ENCODE measurements at regions not wholly inside any gene's neighbourhood (a gene's known extent, or its start where the extent isn't known, plus 50 kb on each side); places are given as distances from the start of the nearest gene placed in this dataset.

- TF ChIP-seq CTCF (optimal IDR thresholded peaks at IDR 0.05 in 1 of 3, IDR thresholded peaks at IDR 0.05 in 1 of 3, conservative IDR thresholded peaks at IDR 0.05 in 1 of 3; ENCODE audit: extremely low read depth in 1 of 3, insufficient read depth in 2 of 3, low read length in 3 of 3) (no peak), EZH2 (IDR thresholded peaks at IDR 0.05; ENCODE audit: low read length) (no peak)
Observed at GRCh38 chrX:124524852-124525251, 178.5 kb downstream of the SH2D1A start.
